GM23338 (cell line): ENCODE measurements at regions not wholly inside any gene's neighbourhood (a gene's known extent, or its start where the extent isn't known, plus 50 kb on each side); places are given as distances from the start of the nearest gene placed in this dataset.

Experiments
- CREB1 ChIP-seq: fragments of 250-450 bp; sonication (Bioruptor Pico); IDR thresholded peaks from 2 replicates; pipeline ENCODE4 v1.5.0; 2020; ENCODE audit warnings: low read depth, mild to moderate bottlenecking, moderate library complexity
- EZH2 ChIP-seq: fragments of 200-600 bp; sonication (generic); IDR thresholded peaks from one replicate; pipeline ENCODE4 v1.8.0; 2017; ENCODE audit warnings: antibody characterized with exemption, mild to moderate bottlenecking, low read depth; ENCODE audit not compliant: unreplicated experiment
- NANOG ChIP-seq: IDR thresholded peaks from 2 replicates; pipeline ENCODE4 v1.6.1; 2016; ENCODE audit warnings: antibody characterized with exemption, borderline replicate concordance
- POLR2AphosphoS5 ChIP-seq: IDR thresholded peaks from 2 replicates; pipeline ENCODE4 v1.6.1; 2016; ENCODE audit warnings: antibody characterized with exemption, low read depth
- TF ChIP-seq, protein P1 (sequence below), 2 experiments: fragments of 200-600 bp in 1 of 2; sonication (generic) in 1 of 2; conservative IDR thresholded peaks; 2 replicates each; pipeline versions ENCODE4 v1.5.1 to v1.6.1; 2016 to 2017; ENCODE audit warnings: antibody characterized with exemption in 2 of 2, low read depth in 2 of 2, mild to moderate bottlenecking in 2 of 2, moderate library complexity in 1 of 2

DNA sequence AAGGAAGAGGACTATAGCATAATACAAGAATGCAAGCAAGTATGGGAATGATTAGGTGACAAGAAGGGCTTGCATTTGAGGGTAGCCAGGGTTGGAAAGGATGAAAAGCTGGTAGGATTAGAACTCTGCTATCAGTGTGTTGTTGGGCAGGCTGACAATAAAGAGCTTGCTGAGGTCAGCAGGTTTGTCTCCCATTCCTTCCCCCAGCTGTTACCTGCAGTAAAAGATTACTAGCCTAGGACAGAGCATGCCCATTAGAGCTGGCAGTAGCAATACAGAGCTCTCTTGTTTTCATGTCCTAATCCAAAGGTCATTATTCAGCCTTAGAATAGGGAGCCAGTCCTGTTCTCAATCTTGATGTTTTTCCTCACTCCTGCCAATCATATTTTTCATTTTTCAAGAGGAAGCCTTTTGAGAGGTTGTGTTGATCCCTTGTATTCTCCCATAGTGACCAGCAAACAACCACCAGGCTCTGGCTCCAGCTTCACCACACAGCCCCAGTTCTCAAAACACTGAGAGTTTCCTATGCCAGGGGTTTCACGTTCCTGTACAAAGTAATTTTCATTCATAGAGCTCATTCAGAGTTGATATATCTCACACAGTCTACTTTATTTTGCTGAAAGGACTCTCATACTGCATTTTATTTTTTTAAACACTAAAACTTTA, 71.7 kb downstream of the OR2K2 start:
- TF ChIP-seq EZH2: no peak
- TF ChIP-seq CREB1 (CRISPR knock-in tag): no peak
- TF ChIP-seq, protein P1, sequence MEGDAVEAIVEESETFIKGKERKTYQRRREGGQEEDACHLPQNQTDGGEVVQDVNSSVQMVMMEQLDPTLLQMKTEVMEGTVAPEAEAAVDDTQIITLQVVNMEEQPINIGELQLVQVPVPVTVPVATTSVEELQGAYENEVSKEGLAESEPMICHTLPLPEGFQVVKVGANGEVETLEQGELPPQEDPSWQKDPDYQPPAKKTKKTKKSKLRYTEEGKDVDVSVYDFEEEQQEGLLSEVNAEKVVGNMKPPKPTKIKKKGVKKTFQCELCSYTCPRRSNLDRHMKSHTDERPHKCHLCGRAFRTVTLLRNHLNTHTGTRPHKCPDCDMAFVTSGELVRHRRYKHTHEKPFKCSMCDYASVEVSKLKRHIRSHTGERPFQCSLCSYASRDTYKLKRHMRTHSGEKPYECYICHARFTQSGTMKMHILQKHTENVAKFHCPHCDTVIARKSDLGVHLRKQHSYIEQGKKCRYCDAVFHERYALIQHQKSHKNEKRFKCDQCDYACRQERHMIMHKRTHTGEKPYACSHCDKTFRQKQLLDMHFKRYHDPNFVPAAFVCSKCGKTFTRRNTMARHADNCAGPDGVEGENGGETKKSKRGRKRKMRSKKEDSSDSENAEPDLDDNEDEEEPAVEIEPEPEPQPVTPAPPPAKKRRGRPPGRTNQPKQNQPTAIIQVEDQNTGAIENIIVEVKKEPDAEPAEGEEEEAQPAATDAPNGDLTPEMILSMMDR (conservative IDR thresholded peaks at IDR 0.05; ENCODE audit: low read depth in 2 of 2): no peak
- no peak for TF ChIP-seq POLR2AphosphoS5
- TF ChIP-seq NANOG: no peak
